Thyroid gland (tissue), 4 donors: ENCODE measurements at regions not wholly inside any gene's neighbourhood (a gene's known extent, or its start where the extent isn't known, plus 50 kb on each side); places are given as distances from the start of the nearest gene placed in this dataset.

ENCODE experiments used
- DNase-seq, 2 donors: peaks; one replicate each; pipeline ENCODE4 v3.0.0-alpha.2; 2019
- H3K27ac ChIP-seq, 3 donors: fragments of 200-600 bp; sonication (generic); 1 replicate in 2 of 3; 2 replicates in 1 of 3; pipeline ENCODE4 v1.5.1; 2016 to 2019; ENCODE audit warnings: mild to moderate bottlenecking in 1 of 3, moderate library complexity in 1 of 3
- H3K27me3 ChIP-seq: fragments of 200-600 bp; sonication (generic); one replicate; pipeline ENCODE4 v1.5.1; 2019
- H3K36me3 ChIP-seq, 2 donors: fragments of 200-600 bp; sonication (generic); one replicate each; pipeline ENCODE4 v1.5.1; 2016 to 2019
- H3K4me1 ChIP-seq, 2 donors: fragments of 200-600 bp; sonication (generic); one replicate each; pipeline ENCODE4 v1.5.1; 2017 to 2019
- H3K4me3 ChIP-seq, 3 donors: fragments of 200-600 bp; sonication (generic); replicated peaks in 1 of 3; 1 replicate in 2 of 3; 2 replicates in 1 of 3; pipeline ENCODE4 v1.5.1; 2016; ENCODE audit warnings: mild to moderate bottlenecking in 1 of 3
- H3K9me3 ChIP-seq: fragments of 200-600 bp; sonication (generic); one replicate; pipeline ENCODE4 v1.5.1; 2017
- CTCF ChIP-seq, 6 experiments: fragments of 200-600 bp in 3 of 6; fragments of 450-650 bp in 3 of 6; sonication (generic) in 3 of 6; IDR thresholded peaks; one replicate each; pipeline ENCODE4 v1.5.1; 2016 to 2019; ENCODE audit warnings: antibody characterized with exemption in 6 of 6, mild to moderate bottlenecking in 2 of 6, inconsistent platforms in 1 of 6, moderate library complexity in 1 of 6
- POLR2A ChIP-seq, 2 donors: fragments of 450-650 bp; IDR thresholded peaks; one replicate each; pipeline ENCODE4 v1.6.1; 2017; ENCODE audit warnings: antibody characterized with exemption in 2 of 2, mild to moderate bottlenecking in 2 of 2, moderate library complexity in 1 of 2
- WGBS, 2 donors: methylation state at CpG; one replicate each; pipeline ENCODE4 v1.1.5; 2017; 5-methylcytosine and 5-hydroxymethylcytosine counted together
- intact Hi-C: fragments of 100-400 bp; cut with DNase I; formaldehyde crosslinking; loops from one replicate; pipeline ENCODE4 v1.15.1; 2023

- Histone ChIP-seq H3K9me3 (no peaks in the 10 kb centered on the region), H3K4me3 (no peak overlapping the region), H3K27me3 (no peaks in the 10 kb centered on the region), H3K36me3 (no peaks in the 10 kb centered on the region), H3K27ac (no peak overlapping the region), H3K4me1 (peaks cover 8 to 14% of the 10 kb centered on the region in 2 donors)
- 91% methylated on average over 6 of the region's 6 CpGs for WGBS, 2 donors
- TF ChIP-seq CTCF (IDR thresholded peaks at IDR 0.05) (no peak), POLR2A (IDR thresholded peaks at IDR 0.05) (no peak)
- intact Hi-C loops: no loop called here
- no peak for DNase-seq
Measured at GRCh38 chr12:46470036-46470627, 97.6 kb upstream of the SLC38A2 start.

- H3K27ac ChIP-seq: no peak overlapping the region
- 84 to 86% methylated on average over 4 of the region's 4 CpGs for WGBS, 2 donors
- no peaks in the 10 kb centered on the region for H3K36me3 ChIP-seq
- no peak for DNase-seq
- no peak overlapping the region for H3K4me3 ChIP-seq
- intact Hi-C loops: no loop called here
- H3K4me1 ChIP-seq: peaks cover 8 to 14% of the 10 kb centered on the region in 2 donors
- TF ChIP-seq POLR2A (IDR thresholded peaks at IDR 0.05): no peak
- no peak for TF ChIP-seq CTCF (IDR thresholded peaks at IDR 0.05)
- H3K27me3 ChIP-seq: no peaks in the 10 kb centered on the region
- H3K9me3 ChIP-seq: no peaks in the 10 kb centered on the region
Measured at GRCh38 chr12:46468813-46469212, 96.2 kb upstream of the SLC38A2 start.

GRCh38 chr12:46468160-46468559 lies 95.6 kb upstream of the SLC38A2 start:
- intact Hi-C loops: no loop called here
- no peaks in the 10 kb centered on the region for H3K27me3 ChIP-seq
- no peak overlapping the region for H3K27ac ChIP-seq
- TF ChIP-seq CTCF (IDR thresholded peaks at IDR 0.05) (no peak), POLR2A (IDR thresholded peaks at IDR 0.05) (no peak)
- peaks cover 2 to 10% of the 10 kb centered on the region in 2 donors for H3K4me1 ChIP-seq
- 82 to 83% methylated on average over 6 of the region's 6 CpGs for WGBS, 2 donors
- H3K36me3 ChIP-seq: no peaks in the 10 kb centered on the region
- no peak overlapping the region for H3K4me3 ChIP-seq
- H3K9me3 ChIP-seq: no peaks in the 10 kb centered on the region
- no peak for DNase-seq

GRCh38 chr12:46465307-46465706 lies 92.7 kb upstream of the SLC38A2 start:
- H3K27me3 ChIP-seq: no peaks in the 10 kb centered on the region
- TF ChIP-seq POLR2A (IDR thresholded peaks at IDR 0.05) (no peak), CTCF (IDR thresholded peaks at IDR 0.05) (no peak)
- H3K4me3 ChIP-seq: no peak overlapping the region
- intact Hi-C loops: no loop called here
- no peak overlapping the region for H3K27ac ChIP-seq
- H3K9me3 ChIP-seq: no peaks in the 10 kb centered on the region
- peaks cover 18 to 20% of the 10 kb centered on the region in 2 donors for H3K4me1 ChIP-seq
- H3K36me3 ChIP-seq: no peaks in the 10 kb centered on the region
- DNase-seq: no peak

DNA sequence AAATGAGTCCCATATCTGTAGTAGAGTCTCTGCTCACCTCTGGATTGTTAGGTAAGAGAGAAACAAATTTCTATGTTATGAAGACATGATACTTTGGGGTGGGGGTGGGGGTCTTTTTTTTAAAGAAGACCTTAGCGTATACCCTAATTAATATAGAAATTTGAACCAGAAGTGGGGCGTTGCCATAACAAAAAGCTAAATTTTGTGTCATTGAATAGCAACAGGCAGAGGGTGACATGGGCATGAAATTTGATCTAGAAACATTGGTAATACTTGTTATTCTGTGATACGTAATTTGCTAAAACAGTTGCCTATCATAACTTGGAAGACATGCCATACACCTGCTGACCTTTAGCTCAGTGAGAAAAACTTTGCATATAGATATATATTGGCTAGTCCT lies 92.3 kb upstream of the SLC38A2 start:
- intact Hi-C loops: no loop called here
- Histone ChIP-seq H3K27me3 (no peaks in the 10 kb centered on the region), H3K27ac (no peak overlapping the region), H3K4me1 (peaks cover 18 to 20% of the 10 kb centered on the region in 2 donors), H3K36me3 (no peaks in the 10 kb centered on the region), H3K9me3 (no peaks in the 10 kb centered on the region), H3K4me3 (no peak overlapping the region)
- no peak for TF ChIP-seq CTCF (IDR thresholded peaks at IDR 0.05)
- TF ChIP-seq POLR2A (IDR thresholded peaks at IDR 0.05): no peak
- WGBS, 2 donors: 99 to 100% methylated on average over 3 of the region's 3 CpGs
- no peak for DNase-seq
